ENCODE measurements at regions not wholly inside any gene's neighbourhood (a gene's known extent, or its start where the extent isn't known, plus 50 kb on each side); places are given as distances from the start of the nearest gene placed in this dataset.

GRCh38 chr3:148079370-148079769, 618.3 kb upstream of the AGTR1 start:
- CTCF ChIA-PET (ENCODE audit: partially characterized antibody): no interaction called here

DNA sequence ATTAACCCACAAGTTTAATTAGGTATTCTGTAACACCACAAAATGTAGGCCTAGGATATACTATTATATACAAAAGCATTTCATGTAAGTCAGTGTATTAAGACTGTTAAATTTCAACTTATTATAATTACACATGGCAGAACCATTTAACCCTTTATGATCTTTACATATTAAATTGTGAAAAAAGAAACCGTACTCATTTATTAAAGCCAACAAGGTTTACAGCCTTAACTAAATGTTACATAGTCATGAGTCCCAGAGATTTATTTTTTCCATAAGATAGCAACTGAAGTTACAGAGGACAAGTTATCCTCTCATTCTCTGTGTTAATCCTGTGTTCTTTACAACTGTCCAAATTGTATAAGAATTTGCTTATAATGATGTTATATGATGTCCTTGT, 615.8 kb upstream of the AGTR1 start:
- Mint-ChIP-seq H3K36me3 (no peaks in the 10 kb centered on the region), H3K4me3 (no peak overlapping the region), H3K4me1 (no peaks in the 10 kb centered on the region), H3K9me3 (peaks cover 0 to 7% (median 2%) of the 10 kb centered on the region in 8 donors), H3K27me3 (no peaks in the 10 kb centered on the region), H3K27ac (no peak overlapping the region)
- POLR2A ChIA-PET (ENCODE audit: partially characterized antibody): no interaction called here
- Histone ChIP-seq H3K4me3 (ENCODE audit: low read length in 2 of 2) (no peak overlapping the region), H3K4me1 (ENCODE audit: insufficient read depth, low read length) (no peaks in the 10 kb centered on the region), H3K27ac (ENCODE audit: low read depth, low read length) (no peak overlapping the region), H3K9me3 (ENCODE audit: control insufficient read depth in 1 of 2, low read length in 2 of 2) (no peaks in the 10 kb centered on the region), H3K36me3 (ENCODE audit: insufficient read depth, low read length) (no peaks in the 10 kb centered on the region), H3K27me3 (ENCODE audit: insufficient read depth, low read length) (no peaks in the 10 kb centered on the region)
- no peak for DNase-seq
- intact Hi-C loops (cut with micrococcal nuclease): no loop called here
- CTCF ChIA-PET (ENCODE audit: partially characterized antibody): no interaction called here

More at GRCh38 chr3:148079370-148079769, 618.3 kb upstream of the AGTR1 start:
- Mint-ChIP-seq H3K27me3 (no peaks in the 10 kb centered on the region), H3K4me1 (no peaks in the 10 kb centered on the region), H3K27ac (no peak overlapping the region), H3K9me3 (peaks cover 0 to 7% (median 0%) of the 10 kb centered on the region in 8 donors), H3K36me3 (no peaks in the 10 kb centered on the region), H3K4me3 (no peak overlapping the region)
- no peak overlapping the region for H3K4me3 ChIP-seq (ENCODE audit: low read length in 2 of 2)
- intact Hi-C loops (cut with micrococcal nuclease): no loop called here
- H3K27me3 ChIP-seq (ENCODE audit: insufficient read depth, low read length): no peaks in the 10 kb centered on the region
- no peaks in the 10 kb centered on the region for H3K4me1 ChIP-seq (ENCODE audit: insufficient read depth, low read length)
- no peaks in the 10 kb centered on the region for H3K36me3 ChIP-seq (ENCODE audit: insufficient read depth, low read length)
- H3K9me3 ChIP-seq (ENCODE audit: control insufficient read depth in 1 of 2, low read length in 2 of 2): no peaks in the 10 kb centered on the region
- H3K27ac ChIP-seq (ENCODE audit: low read depth, low read length): no peak overlapping the region
- POLR2A ChIA-PET (ENCODE audit: partially characterized antibody): no interaction called here
- DNase-seq: no peak

DNA sequence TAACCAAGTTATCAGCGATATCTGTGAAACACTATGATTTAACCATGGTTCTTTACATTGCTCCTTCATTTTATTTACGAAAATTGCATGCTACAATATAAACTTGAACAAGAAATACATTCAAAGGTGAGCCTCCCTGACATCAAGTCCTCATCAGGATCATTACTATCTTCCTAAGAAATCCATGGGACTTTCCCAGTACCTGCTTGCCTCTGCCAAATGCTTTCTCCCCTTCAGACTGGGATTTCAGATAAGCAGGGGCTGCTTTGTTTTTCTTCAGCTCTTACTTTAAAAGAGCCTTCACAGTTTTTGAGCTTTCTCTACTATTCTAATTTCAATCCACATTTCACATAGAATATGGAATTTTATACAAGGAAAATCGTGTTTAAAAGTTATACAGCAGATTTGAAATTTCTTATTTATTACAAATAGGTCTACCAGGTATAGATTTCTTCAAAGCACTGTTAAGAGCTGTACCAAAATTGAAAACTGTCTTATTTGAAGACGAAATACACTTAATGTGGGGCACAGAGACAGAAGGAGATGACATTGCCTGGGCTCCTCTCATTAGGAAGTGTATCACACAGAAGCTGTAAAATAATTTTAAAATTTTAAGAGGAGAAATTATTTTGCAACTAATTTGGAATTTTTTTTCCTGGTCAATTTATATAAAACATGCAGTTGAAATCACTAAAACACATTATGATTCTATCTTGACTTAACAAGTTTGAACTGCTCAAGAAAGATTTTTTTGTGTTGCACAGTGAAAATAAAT, 615.0 kb upstream of the AGTR1 start:
- CTCF ChIA-PET (ENCODE audit: partially characterized antibody): no interaction called here
- no peaks in the 10 kb centered on the region for H3K4me1 ChIP-seq (ENCODE audit: insufficient read depth, low read length)
- H3K27ac Mint-ChIP-seq: no peak overlapping the region
- no peaks in the 10 kb centered on the region for H3K27me3 ChIP-seq (ENCODE audit: insufficient read depth, low read length)
- peaks cover 0 to 7% (median 2%) of the 10 kb centered on the region in 8 donors for H3K9me3 Mint-ChIP-seq
- no peaks in the 10 kb centered on the region for H3K4me1 Mint-ChIP-seq
- no peaks in the 10 kb centered on the region for H3K36me3 ChIP-seq (ENCODE audit: insufficient read depth, low read length)
- H3K27ac ChIP-seq (ENCODE audit: low read depth, low read length): no peak overlapping the region
- no peak for DNase-seq
- POLR2A ChIA-PET (ENCODE audit: partially characterized antibody): no interaction called here
- H3K36me3 Mint-ChIP-seq: no peaks in the 10 kb centered on the region
- no peaks in the 10 kb centered on the region for H3K27me3 Mint-ChIP-seq
- no peak overlapping the region for H3K4me3 Mint-ChIP-seq
- no peak overlapping the region for H3K4me3 ChIP-seq (ENCODE audit: low read length in 2 of 2)
- no peaks in the 10 kb centered on the region for H3K9me3 ChIP-seq (ENCODE audit: control insufficient read depth in 1 of 2, low read length in 2 of 2)
- intact Hi-C loops (cut with micrococcal nuclease): no loop called here

DNA sequence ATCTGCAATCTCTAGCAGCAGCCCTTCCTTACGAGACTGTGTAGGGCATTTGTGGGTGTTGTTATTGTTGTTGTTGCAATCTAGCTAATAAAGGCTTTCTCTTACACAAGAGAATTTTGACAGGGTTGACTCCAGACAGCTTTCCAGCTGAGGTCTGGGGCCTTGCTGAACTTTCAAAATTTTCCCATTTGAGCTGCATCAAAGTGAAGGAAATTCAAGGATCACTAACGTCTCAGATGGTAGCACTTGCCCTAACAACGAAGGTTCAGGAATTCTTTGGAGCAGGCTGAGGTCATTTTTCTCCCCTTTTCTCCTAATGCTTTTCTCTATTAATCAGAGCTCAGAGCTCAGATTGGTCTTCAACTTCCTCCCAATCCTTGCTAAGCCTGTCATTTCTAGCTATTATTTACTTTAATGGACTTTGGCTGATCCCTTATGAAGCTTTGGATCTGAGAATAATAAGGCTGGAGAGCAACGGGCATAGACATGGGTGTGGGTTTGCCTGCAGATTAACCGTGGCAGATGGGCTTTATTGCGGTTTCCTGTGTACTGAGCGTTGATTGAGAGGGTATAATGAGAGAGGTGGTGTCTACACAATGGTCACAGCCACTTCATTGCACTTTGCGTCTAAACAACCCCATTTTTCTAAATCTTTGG, 614.0 kb upstream of the AGTR1 start:
- no peak overlapping the region for H3K27ac ChIP-seq (ENCODE audit: low read depth, low read length)
- intact Hi-C loops (cut with micrococcal nuclease): no loop called here
- H3K27me3 Mint-ChIP-seq: no peaks in the 10 kb centered on the region
- no peaks in the 10 kb centered on the region for H3K9me3 ChIP-seq (ENCODE audit: control insufficient read depth in 1 of 2, low read length in 2 of 2)
- no peaks in the 10 kb centered on the region for H3K4me1 Mint-ChIP-seq
- H3K27ac Mint-ChIP-seq: no peak overlapping the region
- no peaks in the 10 kb centered on the region for H3K4me1 ChIP-seq (ENCODE audit: insufficient read depth, low read length)
- no peak overlapping the region for H3K4me3 Mint-ChIP-seq
- no peaks in the 10 kb centered on the region for H3K36me3 ChIP-seq (ENCODE audit: insufficient read depth, low read length)
- no peaks in the 10 kb centered on the region for H3K36me3 Mint-ChIP-seq
- CTCF ChIA-PET (ENCODE audit: partially characterized antibody): no interaction called here
- H3K27me3 ChIP-seq (ENCODE audit: insufficient read depth, low read length): no peaks in the 10 kb centered on the region
- POLR2A ChIA-PET (ENCODE audit: partially characterized antibody): no interaction called here
- H3K4me3 ChIP-seq (ENCODE audit: low read length in 2 of 2): no peak overlapping the region
- H3K9me3 Mint-ChIP-seq: peaks cover 0 to 9% (median 2%) of the 10 kb centered on the region in 8 donors
- no peak for DNase-seq

DNA sequence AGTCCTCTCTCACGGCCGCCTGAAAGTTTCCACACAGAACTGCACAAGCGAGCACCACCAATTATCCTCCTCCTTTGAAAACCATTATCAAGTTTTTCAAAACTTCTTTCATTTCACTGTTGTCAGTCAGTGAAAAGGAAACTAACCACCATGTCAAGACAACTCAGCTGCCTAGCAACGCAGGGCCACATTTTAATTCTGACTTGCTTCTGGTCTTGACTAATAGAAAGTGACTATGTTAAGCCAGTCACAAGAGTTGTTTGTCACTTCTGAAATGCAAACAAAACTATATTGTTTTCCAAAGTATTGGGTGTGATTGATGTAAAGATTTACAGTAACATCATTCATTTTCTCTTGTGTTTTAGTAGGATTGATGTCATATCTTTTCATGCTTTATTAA, 612.8 kb upstream of the AGTR1 start:
- H3K27me3 ChIP-seq (ENCODE audit: insufficient read depth, low read length): no peaks in the 10 kb centered on the region
- ChIA-PET CTCF (ENCODE audit: partially characterized antibody) (no interaction called here), POLR2A (ENCODE audit: partially characterized antibody) (no interaction called here)
- no peaks in the 10 kb centered on the region for H3K36me3 Mint-ChIP-seq
- peaks cover 0 to 10% (median 3%) of the 10 kb centered on the region in 8 donors for H3K9me3 Mint-ChIP-seq
- H3K36me3 ChIP-seq (ENCODE audit: insufficient read depth, low read length): no peaks in the 10 kb centered on the region
- peak in 1 of 5 donors; percentile 1 for DNase-seq
- H3K9me3 ChIP-seq (ENCODE audit: control insufficient read depth in 1 of 2, low read length in 2 of 2): no peaks in the 10 kb centered on the region
- H3K4me3 Mint-ChIP-seq: no peak overlapping the region
- H3K4me3 ChIP-seq (ENCODE audit: low read length in 2 of 2): no peak overlapping the region
- intact Hi-C loops (cut with micrococcal nuclease): no loop called here
- no peaks in the 10 kb centered on the region for H3K4me1 ChIP-seq (ENCODE audit: insufficient read depth, low read length)
- H3K4me1 Mint-ChIP-seq: no peaks in the 10 kb centered on the region
- H3K27ac ChIP-seq (ENCODE audit: low read depth, low read length): no peak overlapping the region
- no peak overlapping the region for H3K27ac Mint-ChIP-seq
- no peaks in the 10 kb centered on the region for H3K27me3 Mint-ChIP-seq

- H3K4me1 Mint-ChIP-seq: no peaks in the 10 kb centered on the region
- Histone ChIP-seq H3K27me3 (ENCODE audit: insufficient read depth, low read length) (no peaks in the 10 kb centered on the region), H3K27ac (ENCODE audit: low read depth, low read length) (no peak overlapping the region), H3K4me3 (ENCODE audit: low read length in 2 of 2) (no peak overlapping the region), H3K36me3 (ENCODE audit: insufficient read depth, low read length) (no peaks in the 10 kb centered on the region), H3K4me1 (ENCODE audit: insufficient read depth, low read length) (no peaks in the 10 kb centered on the region), H3K9me3 (ENCODE audit: control insufficient read depth in 1 of 2, low read length in 2 of 2) (no peaks in the 10 kb centered on the region)
- DNase-seq: no peak
- no peaks in the 10 kb centered on the region for H3K36me3 Mint-ChIP-seq
- intact Hi-C loops (cut with micrococcal nuclease): no loop called here
- H3K27me3 Mint-ChIP-seq: no peaks in the 10 kb centered on the region
- no peak overlapping the region for H3K4me3 Mint-ChIP-seq
- ChIA-PET POLR2A (ENCODE audit: partially characterized antibody) (no interaction called here), CTCF (ENCODE audit: partially characterized antibody) (no interaction called here)
- H3K27ac Mint-ChIP-seq: no peak overlapping the region
- H3K9me3 Mint-ChIP-seq: peaks cover 0 to 8% (median 3%) of the 10 kb centered on the region in 8 donors
These were observed 609.9 kb upstream of the AGTR1 start for GRCh38 chr3:148087601-148088371.

DNA sequence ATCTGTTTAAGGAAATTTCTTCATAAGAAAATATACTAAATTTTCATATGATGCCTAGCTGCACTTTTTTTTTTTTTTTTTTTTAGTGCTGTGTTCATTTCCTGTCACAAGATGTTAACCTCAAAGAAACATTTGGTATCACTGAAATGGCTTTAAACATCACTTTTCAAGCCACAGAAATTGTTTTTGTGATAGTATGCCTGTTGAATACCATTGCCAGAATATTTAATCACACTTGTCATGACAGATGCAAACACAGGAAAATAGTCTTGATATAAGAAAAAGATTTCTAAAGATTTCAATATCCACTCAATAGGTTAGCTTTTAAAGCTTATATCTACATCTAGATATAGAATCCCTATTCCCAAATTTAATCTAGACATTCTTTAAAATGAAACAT, 608.5 kb upstream of the AGTR1 start:
- H3K27ac Mint-ChIP-seq: no peak overlapping the region
- CTCF ChIA-PET (ENCODE audit: partially characterized antibody): interaction anchor here (0.7 kb wide), 1 partner anchor 15 kb away, joined by 3 read pairs; no protein-coding TSS in a partner anchor
- no peaks in the 10 kb centered on the region for H3K36me3 Mint-ChIP-seq
- intact Hi-C loops (cut with micrococcal nuclease): no loop called here
- Histone ChIP-seq H3K27me3 (ENCODE audit: insufficient read depth, low read length) (no peaks in the 10 kb centered on the region), H3K4me1 (ENCODE audit: insufficient read depth, low read length) (no peaks in the 10 kb centered on the region), H3K9me3 (ENCODE audit: control insufficient read depth in 1 of 2, low read length in 2 of 2) (no peaks in the 10 kb centered on the region), H3K27ac (ENCODE audit: low read depth, low read length) (no peak overlapping the region), H3K36me3 (ENCODE audit: insufficient read depth, low read length) (no peaks in the 10 kb centered on the region), H3K4me3 (ENCODE audit: low read length in 2 of 2) (no peak overlapping the region)
- POLR2A ChIA-PET (ENCODE audit: partially characterized antibody): interaction anchor here (0.8 kb wide), 1 partner anchor 1537 kb away, joined by 3 read pairs; no protein-coding TSS in a partner anchor
- no peaks in the 10 kb centered on the region for H3K4me1 Mint-ChIP-seq
- peaks cover 0 to 7% (median 3%) of the 10 kb centered on the region in 8 donors for H3K9me3 Mint-ChIP-seq
- DNase-seq: no peak
- no peak overlapping the region for H3K4me3 Mint-ChIP-seq
- no peaks in the 10 kb centered on the region for H3K27me3 Mint-ChIP-seq
